Suprapubic skin (tissue), 3 donors: ENCODE measurements at regions not wholly inside any gene's neighbourhood (a gene's known extent, or its start where the extent isn't known, plus 50 kb on each side); places are given as distances from the start of the nearest gene placed in this dataset.

Experiments
- EP300 ChIP-seq: sonication (generic); formaldehyde crosslinking; IDR thresholded peaks from one replicate; pipeline ENCODE4 v1.6.1; 2017; ENCODE audit warnings: antibody characterized with exemption
- POLR2A ChIP-seq, 2 donors: fragments of 450-650 bp; IDR thresholded peaks; one replicate each; pipeline ENCODE4 v1.6.1; 2017; ENCODE audit warnings: antibody characterized with exemption in 2 of 2, mild to moderate bottlenecking in 2 of 2, moderate library complexity in 2 of 2
- TF ChIP-seq, protein P1 (sequence below), 2 donors: fragments of 200-600 bp in 1 of 2; fragments of 450-650 bp in 1 of 2; sonication (generic) in 1 of 2; IDR thresholded peaks; one replicate each; pipeline ENCODE4 v1.5.1; 2016 to 2019; ENCODE audit warnings: antibody characterized with exemption in 2 of 2, mild to moderate bottlenecking in 1 of 2, moderate library complexity in 1 of 2

DNA sequence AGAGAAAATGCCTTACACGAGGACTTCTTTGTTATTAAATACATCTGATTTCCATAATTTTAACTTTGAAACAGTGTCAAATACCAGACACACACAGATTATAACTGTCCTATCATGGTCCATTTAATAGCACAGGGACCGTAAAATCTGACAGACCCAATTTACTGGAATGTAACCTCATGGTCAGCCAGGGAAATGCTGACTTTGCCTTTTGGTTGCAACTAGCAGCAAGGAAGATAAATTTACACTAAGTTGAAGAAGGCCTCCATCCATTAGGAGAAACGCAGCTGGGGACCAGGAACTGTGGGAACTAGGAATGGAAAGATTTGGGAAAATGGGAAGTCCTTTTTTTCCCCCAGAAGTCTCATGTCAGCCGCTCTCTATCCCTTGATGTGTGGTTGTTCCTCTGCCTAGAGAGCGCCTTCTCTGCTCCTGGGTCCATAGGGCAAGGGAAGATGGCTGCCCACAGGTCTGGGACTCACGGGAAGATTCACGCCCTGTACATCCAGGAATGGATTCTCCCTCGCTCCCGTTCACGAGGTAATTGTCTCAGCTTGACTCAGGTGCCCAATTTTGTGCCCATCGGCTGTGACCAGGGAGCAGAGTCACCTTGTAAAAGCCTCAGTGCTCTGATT lies 74.6 kb upstream of the L3MBTL3 start:
- TF ChIP-seq, protein P1, sequence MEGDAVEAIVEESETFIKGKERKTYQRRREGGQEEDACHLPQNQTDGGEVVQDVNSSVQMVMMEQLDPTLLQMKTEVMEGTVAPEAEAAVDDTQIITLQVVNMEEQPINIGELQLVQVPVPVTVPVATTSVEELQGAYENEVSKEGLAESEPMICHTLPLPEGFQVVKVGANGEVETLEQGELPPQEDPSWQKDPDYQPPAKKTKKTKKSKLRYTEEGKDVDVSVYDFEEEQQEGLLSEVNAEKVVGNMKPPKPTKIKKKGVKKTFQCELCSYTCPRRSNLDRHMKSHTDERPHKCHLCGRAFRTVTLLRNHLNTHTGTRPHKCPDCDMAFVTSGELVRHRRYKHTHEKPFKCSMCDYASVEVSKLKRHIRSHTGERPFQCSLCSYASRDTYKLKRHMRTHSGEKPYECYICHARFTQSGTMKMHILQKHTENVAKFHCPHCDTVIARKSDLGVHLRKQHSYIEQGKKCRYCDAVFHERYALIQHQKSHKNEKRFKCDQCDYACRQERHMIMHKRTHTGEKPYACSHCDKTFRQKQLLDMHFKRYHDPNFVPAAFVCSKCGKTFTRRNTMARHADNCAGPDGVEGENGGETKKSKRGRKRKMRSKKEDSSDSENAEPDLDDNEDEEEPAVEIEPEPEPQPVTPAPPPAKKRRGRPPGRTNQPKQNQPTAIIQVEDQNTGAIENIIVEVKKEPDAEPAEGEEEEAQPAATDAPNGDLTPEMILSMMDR (IDR thresholded peaks at IDR 0.05) = no peak
- TF ChIP-seq EP300 = no peak
- no peak for TF ChIP-seq POLR2A (IDR thresholded peaks at IDR 0.05)
